Left lung (tissue), 4 donors: ENCODE measurements at regions not wholly inside any gene's neighbourhood (a gene's known extent, or its start where the extent isn't known, plus 50 kb on each side); places are given as distances from the start of the nearest gene placed in this dataset.

Experiments used
- ATAC-seq: fragments of 200-7000 bp; cut with Tn5 transposase; one replicate; pipeline ENCODE4 v1.9.1; 2020; ENCODE audit warnings: moderate library complexity
- DNase-seq, 4 donors: peaks; one replicate each; pipeline ENCODE4 v3.0.0-alpha.2; 2013 to 2020
- H3K27ac ChIP-seq, 2 donors: fragments of 200-600 bp; sonication (generic) in 1 of 2; one replicate each; pipeline versions ENCODE4 v1.5.0 to v1.8.0; 2020 to 2021
- H3K27me3 ChIP-seq, 2 donors: fragments of 200-600 bp; sonication (generic) in 1 of 2; one replicate each; pipeline versions ENCODE4 v1.5.0 to v1.8.0; 2020 to 2021
- H3K36me3 ChIP-seq, 2 donors: fragments of 200-600 bp; sonication (generic) in 1 of 2; one replicate each; pipeline versions ENCODE4 v1.5.0 to v1.8.0; 2020 to 2021
- H3K4me1 ChIP-seq, 2 donors: fragments of 200-600 bp; one replicate each; pipeline ENCODE4 v1.8.0; 2021
- H3K4me3 ChIP-seq, 2 donors: fragments of 200-600 bp; sonication (generic) in 1 of 2; one replicate each; pipeline versions ENCODE4 v1.5.0 to v1.8.0; 2020 to 2021; ENCODE audit warnings: mild to moderate bottlenecking in 1 of 2
- H3K9me3 ChIP-seq, 2 donors: fragments of 200-600 bp; sonication (generic) in 1 of 2; one replicate each; pipeline versions ENCODE4 v1.5.0 to v1.8.0; 2020 to 2021
- CTCF ChIP-seq, 2 donors: fragments of 200-600 bp; sonication (generic) in 1 of 2; IDR thresholded peaks; one replicate each; pipeline versions ENCODE4 v1.5.0 to v1.8.0; 2021; ENCODE audit warnings: antibody characterized with exemption in 2 of 2
- intact Hi-C, 2 donors: fragments of 100-400 bp; cut with DNase I; formaldehyde crosslinking; loops; one replicate each; pipeline versions ENCODE4 v1.11.2 to v1.14.2; 2022
- donor health status: DM: no; HTN: yes; CAD: no.
- donor health status: DM: no; HTN: no; CAD: no.

GRCh38 chr2:122993592-122993991 lies 1031.5 kb upstream of the CNTNAP5 start:
- Histone ChIP-seq H3K27ac (no peak overlapping the region), H3K4me3 (no peak overlapping the region), H3K4me1 (no peaks in the 10 kb centered on the region), H3K27me3 (no peaks in the 10 kb centered on the region), H3K36me3 (no peaks in the 10 kb centered on the region), H3K9me3 (peaks cover 0 to 27% of the 10 kb centered on the region in 2 donors)
- no peak for DNase-seq
- ATAC-seq: no peak
- intact Hi-C loops: no loop called here
- TF ChIP-seq CTCF (IDR thresholded peaks at IDR 0.05): no peak

- Histone ChIP-seq H3K9me3 (peaks cover 0 to 3% of the 10 kb centered on the region in 2 donors), H3K36me3 (no peaks in the 10 kb centered on the region), H3K27me3 (no peaks in the 10 kb centered on the region), H3K4me3 (no peak overlapping the region), H3K4me1 (no peaks in the 10 kb centered on the region), H3K27ac (no peak overlapping the region)
- TF ChIP-seq CTCF (IDR thresholded peaks at IDR 0.05): no peak
- DNase-seq (no peak), ATAC-seq (no peak)
- intact Hi-C loops: no loop called here
Measured at GRCh38 chr2:122999258-122999657, 1025.8 kb upstream of the CNTNAP5 start.

- H3K9me3 ChIP-seq: peaks cover 0 to 5% of the 10 kb centered on the region in 2 donors
- no peak for TF ChIP-seq CTCF (IDR thresholded peaks at IDR 0.05)
- DNase-seq (no peak), ATAC-seq (no peak)
- H3K27ac ChIP-seq: no peak overlapping the region
- no peaks in the 10 kb centered on the region for H3K4me1 ChIP-seq
- intact Hi-C loops: no loop called here
- H3K36me3 ChIP-seq: no peaks in the 10 kb centered on the region
- H3K27me3 ChIP-seq: no peaks in the 10 kb centered on the region
- no peak overlapping the region for H3K4me3 ChIP-seq
Measured at GRCh38 chr2:122999821-123000220, 1025.3 kb upstream of the CNTNAP5 start.

GRCh38 chr2:123002660-123003248 lies 1022.3 kb upstream of the CNTNAP5 start:
- DNase-seq: no peak

GRCh38 chr2:123015186-123015585 lies 1009.9 kb upstream of the CNTNAP5 start:
- TF ChIP-seq CTCF (IDR thresholded peaks at IDR 0.05): no peak
- intact Hi-C loops: no loop called here
- Histone ChIP-seq H3K36me3 (no peaks in the 10 kb centered on the region), H3K9me3 (peaks cover 0 to 7% of the 10 kb centered on the region in 2 donors), H3K4me3 (no peak overlapping the region), H3K27ac (no peak overlapping the region), H3K4me1 (no peaks in the 10 kb centered on the region), H3K27me3 (no peaks in the 10 kb centered on the region)
- ATAC-seq: no peak
- DNase-seq: no peak

More at GRCh38 chr2:123002660-123003248, 1022.3 kb upstream of the CNTNAP5 start:
- Histone ChIP-seq H3K4me1 (no peaks in the 10 kb centered on the region), H3K4me3 (no peak overlapping the region), H3K9me3 (peaks cover 1 to 21% of the 10 kb centered on the region in 2 donors), H3K36me3 (no peaks in the 10 kb centered on the region), H3K27me3 (no peaks in the 10 kb centered on the region), H3K27ac (no peak overlapping the region)
- intact Hi-C loops: no loop called here
- TF ChIP-seq CTCF (IDR thresholded peaks at IDR 0.05): no peak
- no peak for ATAC-seq
